H1 (cell line): ENCODE measurements at regions not wholly inside any gene's neighbourhood (a gene's known extent, or its start where the extent isn't known, plus 50 kb on each side); places are given as distances from the start of the nearest gene placed in this dataset.

Source experiments
- CTCF ChIA-PET: fragments of 300-600 bp; sonication (Branson Sonifier 250); formaldehyde crosslinking; loops from one replicate; lab custom pipeline; 2021; ENCODE audit not compliant: partially characterized antibody; lab: Charles Lee
- POLR2A ChIA-PET: fragments of 300-600 bp; sonication (Branson Sonifier 250); formaldehyde crosslinking; loops from one replicate; lab custom pipeline; 2021; ENCODE audit warnings: inconsistent platforms; ENCODE audit not compliant: partially characterized antibody; lab: Charles Lee
- DNase-seq, 2 experiments: peaks; one replicate each; pipeline versions ENCODE4 v3.0.0 to v3.0.0-alpha.2; 2010 to 2022; ENCODE audit warnings: low spot score in 2 of 2, low read depth in 1 of 2, mixed read lengths in 1 of 2
- FAIRE-seq: peaks from 2 replicates; lab custom pipeline; 2011; peaks lifted over from hg19 to GRCh38; lab: Jason Lieb, UNC
- H2AFZ ChIP-seq: 2 replicates; pipeline ENCODE4 v1.8.1; 2012; ENCODE audit warnings: low read length, inconsistent platforms
- H2AK5ac ChIP-seq: 2 replicates; pipeline ENCODE4 v1.6.1; 2013; ENCODE audit warnings: low read depth, low read length
- H2BK120ac ChIP-seq: replicated peaks from 2 replicates; pipeline ENCODE3; 2013; ENCODE audit warnings: low read depth, low read length, inconsistent platforms
- H2BK12ac ChIP-seq: 2 replicates; pipeline ENCODE4 v1.6.1; 2013; ENCODE audit warnings: low read depth, low read length
- H2BK15ac ChIP-seq: 2 replicates; pipeline ENCODE4 v1.6.1; 2013; ENCODE audit warnings: low read length
- H2BK20ac ChIP-seq: 2 replicates; pipeline ENCODE4 v1.6.1; 2013; ENCODE audit warnings: low read length
- H2BK5ac ChIP-seq: 2 replicates; pipeline ENCODE4 v1.6.1; 2013; ENCODE audit warnings: low read depth, low read length
- H3K14ac ChIP-seq: 2 replicates; pipeline ENCODE4 v1.6.1; 2013; ENCODE audit warnings: inconsistent platforms; ENCODE audit not compliant: insufficient read length
- H3K18ac ChIP-seq: 2 replicates; pipeline ENCODE4 v1.6.1; 2013; ENCODE audit warnings: low read length; ENCODE audit errors: extremely low read depth
- H3K23ac ChIP-seq: 2 replicates; pipeline ENCODE4 v1.6.1; 2013; ENCODE audit warnings: inconsistent platforms; ENCODE audit not compliant: insufficient read length
- H3K23me2 ChIP-seq: 2 replicates; pipeline ENCODE4 v1.6.1; 2013; ENCODE audit warnings: low read depth, low read length
- H3K27ac ChIP-seq: 2 replicates; pipeline ENCODE4 v1.6.1; 2011; ENCODE audit warnings: low read depth, low read length, inconsistent platforms
- H3K27me3 ChIP-seq, 4 experiments: replicated peaks in 1 of 4; 1 replicate in 1 of 4; 2 replicates in 3 of 4; pipeline versions ENCODE4 v1.6.1 to v1.8.1; 2011 to 2013; ENCODE audit warnings: low read length in 3 of 4, mild to moderate bottlenecking in 3 of 4, inconsistent platforms in 2 of 4, mixed read lengths in 2 of 4, moderate library complexity in 1 of 4; ENCODE audit not compliant: control insufficient read depth in 3 of 4, insufficient read depth in 3 of 4; ENCODE audit errors: extremely low read depth in 1 of 4
- H3K36me3 ChIP-seq, 4 experiments: 2 replicates each; pipeline versions ENCODE4 v1.6.1 to v1.8.1; 2011 to 2013; ENCODE audit warnings: mild to moderate bottlenecking in 4 of 4, low read length in 3 of 4, moderate library complexity in 2 of 4, control low read depth in 1 of 4, inconsistent platforms in 1 of 4; ENCODE audit not compliant: insufficient read depth in 4 of 4, control insufficient read depth in 2 of 4
- H3K4ac ChIP-seq: replicated peaks from 2 replicates; pipeline ENCODE3; 2013; ENCODE audit warnings: low read length, low read depth, mixed read lengths, inconsistent platforms; ENCODE audit not compliant: insufficient read length
- H3K4me1 ChIP-seq, 4 experiments: replicated peaks in 1 of 4; 1 replicate in 1 of 4; 2 replicates in 3 of 4; pipeline versions ENCODE4 v1.6.1 to v1.8.1; 2011 to 2013; ENCODE audit warnings: low read length in 3 of 4, inconsistent platforms in 2 of 4, mixed read lengths in 1 of 4; ENCODE audit not compliant: insufficient read depth in 4 of 4, control insufficient read depth in 3 of 4
- H3K4me2 ChIP-seq, 2 experiments: 2 replicates each; pipeline versions ENCODE4 v1.6.1 to v1.8.1; 2011 to 2013; ENCODE audit warnings: low read depth in 2 of 2, low read length in 2 of 2, control low read depth in 1 of 2, inconsistent platforms in 1 of 2, mild to moderate bottlenecking in 1 of 2; ENCODE audit not compliant: insufficient read depth in 1 of 2
- H3K4me3 ChIP-seq, 4 experiments: fragments of 200-600, 300-600 bp in 1 of 4; sonication (generic), shearing (Covaris generic), sonication (Bioruptor Twin) in 1 of 4; 2 replicates each; pipeline versions ENCODE4 v1.5.1 to v1.8.1; 2011 to 2016; ENCODE audit warnings: low read length in 4 of 4, low read depth in 3 of 4, control low read depth in 2 of 4, inconsistent platforms in 2 of 4, mild to moderate bottlenecking in 2 of 4, mixed read lengths in 1 of 4, moderate library complexity in 1 of 4; ENCODE audit not compliant: insufficient read depth in 2 of 4; ENCODE audit errors: extremely low read depth in 1 of 4
- H3K56ac ChIP-seq: replicated peaks from 2 replicates; pipeline ENCODE3; 2013; ENCODE audit warnings: low read depth, mild to moderate bottlenecking, mixed read lengths, low read length, inconsistent platforms; ENCODE audit not compliant: insufficient read length
- H3K79me1 ChIP-seq: 2 replicates; pipeline ENCODE4 v1.6.1; 2013; ENCODE audit warnings: low read depth, low read length, control low read depth
- H3K79me2 ChIP-seq, 2 experiments: 2 replicates each; pipeline versions ENCODE4 v1.6.1 to v1.8.1; 2012 to 2013; ENCODE audit warnings: low read length in 2 of 2, mild to moderate bottlenecking in 2 of 2, inconsistent platforms in 1 of 2; ENCODE audit not compliant: insufficient read depth in 2 of 2, control insufficient read depth in 1 of 2
- H3K9ac ChIP-seq, 4 experiments: replicated peaks in 1 of 4; 1 replicate in 1 of 4; 2 replicates in 3 of 4; pipeline versions ENCODE4 v1.6.1 to v1.8.1; 2011 to 2013; ENCODE audit warnings: low read depth in 3 of 4, low read length in 3 of 4, control low read depth in 2 of 4, mild to moderate bottlenecking in 2 of 4, moderate library complexity in 2 of 4, inconsistent platforms in 1 of 4; ENCODE audit errors: extremely low read depth in 1 of 4
- H3K9me3 ChIP-seq, 2 experiments: 2 replicates each; pipeline versions ENCODE4 v1.6.1 to v1.8.1; 2012 to 2013; ENCODE audit warnings: mild to moderate bottlenecking in 2 of 2, moderate library complexity in 2 of 2, control low read depth in 1 of 2, inconsistent platforms in 1 of 2, low read depth in 1 of 2, low read length in 1 of 2, mixed read lengths in 1 of 2; ENCODE audit not compliant: insufficient read depth in 2 of 2
- H4K20me1 ChIP-seq, 2 experiments: replicated peaks in 1 of 2; 2 replicates each; pipeline versions ENCODE3 to v1.8.1; 2011 to 2013; ENCODE audit warnings: inconsistent platforms in 2 of 2, low read length in 2 of 2, mild to moderate bottlenecking in 1 of 2; ENCODE audit not compliant: insufficient read depth in 2 of 2, control insufficient read depth in 1 of 2
- H4K5ac ChIP-seq: 2 replicates; pipeline ENCODE4 v1.6.1; 2013; ENCODE audit warnings: low read length, low read depth, mixed read lengths, inconsistent platforms; ENCODE audit not compliant: insufficient read length
- H4K8ac ChIP-seq: 2 replicates; pipeline ENCODE4 v1.8.0; 2013; ENCODE audit warnings: mild to moderate bottlenecking, moderate library complexity, low read length, inconsistent platforms; ENCODE audit not compliant: insufficient read depth; ENCODE audit errors: extremely low read depth
- H4K91ac ChIP-seq: replicated peaks from 2 replicates; pipeline ENCODE3; 2013; ENCODE audit warnings: low read length, mixed read lengths, inconsistent platforms; ENCODE audit not compliant: insufficient read length
- CHD2 ChIP-seq: IDR thresholded peaks from 2 replicates; pipeline ENCODE4 v1.6.1; 2012; ENCODE audit warnings: low read length, improper control_type of control experiment
- GABPA ChIP-seq: IDR thresholded peaks from 2 replicates; pipeline ENCODE4 v1.6.1; 2011; ENCODE audit warnings: mild to moderate bottlenecking, low read length, moderate library complexity, borderline replicate concordance; ENCODE audit not compliant: insufficient read depth
- KDM1A ChIP-seq: fragments of 200-600, 300-600 bp; sonication (generic); IDR thresholded peaks from 2 replicates; pipeline ENCODE4 v1.7.1; 2016; ENCODE audit warnings: mild to moderate bottlenecking, low read length, borderline replicate concordance
- KDM4A ChIP-seq: IDR thresholded peaks from one replicate; pipeline ENCODE4 v1.7.1; 2012; ENCODE audit warnings: low read depth, mild to moderate bottlenecking, moderate library complexity, low read length, inconsistent platforms; ENCODE audit not compliant: severe bottlenecking
- MAFK ChIP-seq: IDR thresholded peaks from 2 replicates; pipeline ENCODE4 v1.6.1; 2012; ENCODE audit warnings: low read depth, mild to moderate bottlenecking, improper control_type of control experiment, low read length
- POLR2A ChIP-seq, 2 experiments: IDR thresholded peaks; 1 replicate in 1 of 2; 2 replicates in 1 of 2; pipeline ENCODE4 v1.6.1; 2011; ENCODE audit warnings: low read depth in 2 of 2, low read length in 2 of 2, mild to moderate bottlenecking in 2 of 2; ENCODE audit errors: control extremely low read depth in 1 of 2
- SP1 ChIP-seq: IDR thresholded peaks from 2 replicates; pipeline ENCODE4 v1.6.1; 2011; ENCODE audit warnings: low read depth, low read length
- SP2 ChIP-seq: IDR thresholded peaks from 2 replicates; pipeline ENCODE4 v1.6.1; 2012; ENCODE audit warnings: mild to moderate bottlenecking, low read length, inconsistent platforms
- SRF ChIP-seq: IDR thresholded peaks from 2 replicates; pipeline ENCODE4 v1.6.1; 2011; ENCODE audit warnings: mild to moderate bottlenecking, low read depth, low read length, moderate library complexity
- TCF12 ChIP-seq: IDR thresholded peaks from 2 replicates; pipeline ENCODE4 v1.6.1; 2011; ENCODE audit warnings: low read depth, mild to moderate bottlenecking, low read length
- WGBS, 2 experiments: shearing (Covaris generic) in 1 of 2; methylation state at CpG; one replicate each; pipeline versions ENCODE4 v1.1.6 to v1.1.7; 2013 to 2015; ENCODE audit warnings: low lambda C conversion rate in 2 of 2, mixed read lengths in 2 of 2, inconsistent platforms in 1 of 2, low coverage in 1 of 2, missing lambda C conversion rate in 1 of 2; ENCODE audit not compliant: insufficient replicate concordance in 2 of 2, insufficient coverage in 1 of 2, insufficient read length in 1 of 2; ENCODE audit errors: extremely low coverage in 1 of 2, missing lambda C conversion rate in 1 of 2; 5-methylcytosine and 5-hydroxymethylcytosine counted together

DNA sequence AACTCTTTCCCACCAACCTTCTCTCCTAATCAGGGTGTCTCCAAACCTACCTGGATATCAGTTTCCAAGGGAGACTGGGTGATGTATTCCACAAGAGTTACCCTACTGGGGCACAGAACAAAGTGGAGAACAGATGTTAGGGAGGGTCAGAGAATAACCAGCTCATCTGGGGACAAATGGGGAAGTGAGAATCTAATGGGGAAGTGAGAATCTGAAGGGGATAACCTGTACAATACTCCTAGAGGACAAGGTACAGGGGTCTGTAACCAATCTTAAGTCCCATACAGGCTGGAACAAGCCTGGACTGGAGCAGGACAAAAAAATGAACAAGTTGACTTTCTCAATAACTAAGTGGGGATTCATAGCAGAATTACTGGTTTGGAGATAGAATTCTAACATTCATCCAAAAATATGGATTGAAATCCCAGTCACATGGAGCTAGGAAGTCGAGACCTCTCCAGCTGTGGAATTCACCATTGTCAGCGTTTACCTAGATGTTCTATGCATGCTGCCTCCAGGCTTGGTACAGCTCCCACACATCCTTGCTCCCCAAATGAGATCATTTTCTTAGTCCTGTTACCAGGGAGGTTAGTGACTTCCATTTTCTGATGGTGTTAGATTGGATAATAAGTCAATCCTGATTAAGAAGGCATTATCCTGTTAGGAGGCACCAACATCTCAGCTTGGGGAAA, 214.8 kb upstream of the MOCS1 start:
- H3K14ac ChIP-seq = no peak overlapping the region
- CTCF ChIA-PET = interaction anchor here (2.4 kb wide), 1 partner anchor 13 kb away, joined by 7 read pairs; no protein-coding TSS in a partner anchor
- peaks cover 0 to 1% (median 0%) of the 10 kb centered on the region in 4 experiments; a peak in 1 of 7 replicates for H3K27me3 ChIP-seq
- no peak for TF ChIP-seq TCF12
- no peak for TF ChIP-seq SP2
- no peak for TF ChIP-seq SRF
- TF ChIP-seq MAFK = no peak
- no peak for TF ChIP-seq CHD2
- no peak for TF ChIP-seq POLR2A (IDR thresholded peaks at IDR 0.05; ENCODE audit: control extremely low read depth in 1 of 2, low read depth in 2 of 2, low read length in 2 of 2)
- no peak for TF ChIP-seq KDM4A
- no peak for TF ChIP-seq SP1
- TF ChIP-seq KDM1A = no peak
- no peak for TF ChIP-seq GABPA

More for the DNA sequence above, 214.8 kb upstream of the MOCS1 start:
- Histone ChIP-seq H3K18ac (no peak overlapping the region), H3K23ac (no peak overlapping the region), H3K36me3 (no peaks in the 10 kb centered on the region), H2BK20ac (no peak overlapping the region), H3K79me1 (no peaks in the 10 kb centered on the region), H3K79me2 (no peaks in the 10 kb centered on the region), H4K91ac (no peak overlapping the region), H2BK12ac (no peak overlapping the region), H2AFZ (no peak overlapping the region), H3K4me3 (no peak overlapping the region), H3K27ac (no peak overlapping the region), H2AK5ac (no peak overlapping the region), H3K9me3 (no peaks in the 10 kb centered on the region), H4K5ac (no peak overlapping the region), H3K4ac (no peak overlapping the region), H3K9ac (no peak overlapping the region), H4K8ac (no peak overlapping the region), H3K4me2 (no peak overlapping the region), H4K20me1 (no peaks in the 10 kb centered on the region), H2BK15ac (no peak overlapping the region), H3K23me2 (no peaks in the 10 kb centered on the region), H2BK120ac (no peak overlapping the region), H3K56ac (no peak overlapping the region), H2BK5ac (no peak overlapping the region), H3K4me1 (no peaks in the 10 kb centered on the region)
- WGBS, 2 experiments = 87% methylated on average over 2 of the region's 2 CpGs; no CpG with 5 or more reads in 1 of the 2 experiments
- no peak for FAIRE-seq
- DNase-seq = no peak
- POLR2A ChIA-PET = no interaction called here
